ENCODE measurements at regions not wholly inside any gene's neighbourhood (a gene's known extent, or its start where the extent isn't known, plus 50 kb on each side); places are given as distances from the start of the nearest gene placed in this dataset.

GRCh38 chr12:28601570-28602058 is 411.4 kb downstream of the CCDC91 start:
- TF ChIP-seq SP1 (IDR thresholded peaks at IDR 0.05) (no peak), FOXA1 (IDR thresholded peaks at IDR 0.05) (no peak), ZNF384 (IDR thresholded peaks at IDR 0.05) (no peak), L3MBTL2 (conservative IDR thresholded peaks at IDR 0.05) (no peak), LEF1 (IDR thresholded peaks at IDR 0.05; ENCODE audit: borderline replicate concordance) (no peak), HDGF (IDR thresholded peaks at IDR 0.05; ENCODE audit: borderline replicate concordance) (no peak), TARDBP (IDR thresholded peaks at IDR 0.05) (no peak)
